Rectal smooth muscle tissue (tissue), 1 donor: ENCODE measurements at regions not wholly inside any gene's neighbourhood (a gene's known extent, or its start where the extent isn't known, plus 50 kb on each side); places are given as distances from the start of the nearest gene placed in this dataset.

Experiments
- H3K27ac ChIP-seq: one replicate; pipeline ENCODE4 v1.7.0; 2013; ENCODE audit warnings: low read depth, low read length, inconsistent platforms
- H3K27me3 ChIP-seq: one replicate; pipeline ENCODE4 v1.7.0; 2013; ENCODE audit warnings: low read length; ENCODE audit not compliant: control insufficient read depth, insufficient read depth
- H3K36me3 ChIP-seq: one replicate; pipeline ENCODE4 v1.7.0; 2013; ENCODE audit warnings: low read length; ENCODE audit not compliant: control insufficient read depth, insufficient read depth
- H3K4me1 ChIP-seq: one replicate; pipeline ENCODE4 v1.7.0; 2013; ENCODE audit warnings: low read length; ENCODE audit not compliant: control insufficient read depth, insufficient read depth
- H3K4me3 ChIP-seq: one replicate; pipeline ENCODE4 v1.7.0; 2013; ENCODE audit warnings: low read length
- H3K9ac ChIP-seq: one replicate; pipeline ENCODE4 v1.7.0; 2013; ENCODE audit warnings: low read length

DNA sequence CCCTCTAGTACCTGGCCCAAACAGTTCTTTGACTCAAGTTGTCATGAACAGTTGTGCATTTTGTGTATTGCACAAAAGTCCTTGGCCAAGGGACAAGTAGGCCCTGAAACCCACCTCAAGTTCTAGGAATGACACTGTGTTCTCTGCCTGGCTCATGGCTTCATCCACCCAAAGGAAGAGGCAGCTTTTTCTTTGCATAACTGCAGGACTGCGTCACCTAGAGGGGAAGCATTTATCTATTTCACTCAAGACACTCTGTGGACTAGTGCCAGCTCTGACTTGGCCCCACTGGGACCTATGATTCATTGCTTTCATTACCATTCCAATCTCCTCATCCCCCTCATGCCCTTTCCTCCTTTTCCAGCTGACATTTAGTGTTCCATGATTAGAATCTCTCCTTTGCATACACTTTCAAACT is 119.3 kb upstream of the SIX2 start:
- no peaks in the 10 kb centered on the region for H3K4me1 ChIP-seq
- no peaks in the 10 kb centered on the region for H3K36me3 ChIP-seq
- H3K9ac ChIP-seq, result no peak overlapping the region
- H3K27ac ChIP-seq, result no peak overlapping the region
- H3K27me3 ChIP-seq, result no peaks in the 10 kb centered on the region
- H3K4me3 ChIP-seq, result no peak overlapping the region

DNA sequence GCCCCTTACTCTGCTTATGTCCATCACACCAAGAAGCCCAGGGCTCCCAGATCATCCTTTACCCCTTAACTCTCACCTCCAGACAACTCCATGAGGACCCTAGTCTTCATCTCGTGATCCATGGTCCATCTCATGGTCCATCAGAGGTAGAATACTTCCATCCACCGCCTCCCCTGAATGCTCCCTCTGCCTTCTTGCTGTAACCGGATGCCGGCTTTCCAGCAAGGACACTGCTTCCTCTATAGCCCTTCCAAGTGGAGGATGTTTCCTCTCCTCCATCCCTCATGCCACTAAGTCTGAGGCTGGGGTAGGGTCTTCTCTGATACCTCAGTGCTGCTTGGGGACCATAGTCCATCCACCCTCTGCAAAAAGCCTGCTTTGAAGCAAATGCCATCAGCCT is 118.6 kb upstream of the SIX2 start:
- no peak overlapping the region for H3K4me3 ChIP-seq
- H3K36me3 ChIP-seq, result no peaks in the 10 kb centered on the region
- H3K27me3 ChIP-seq, result no peaks in the 10 kb centered on the region
- H3K4me1 ChIP-seq, result no peaks in the 10 kb centered on the region
- H3K9ac ChIP-seq, result no peak overlapping the region
- H3K27ac ChIP-seq, result no peak overlapping the region

GRCh38 chr2:45127321-45127720 is 118.1 kb upstream of the SIX2 start:
- Histone ChIP-seq H3K4me3 (no peak overlapping the region), H3K27ac (no peak overlapping the region), H3K36me3 (no peaks in the 10 kb centered on the region), H3K9ac (no peak overlapping the region), H3K27me3 (no peaks in the 10 kb centered on the region), H3K4me1 (no peaks in the 10 kb centered on the region)

GRCh38 chr2:45125232-45125631 is 116.0 kb upstream of the SIX2 start:
- no peak overlapping the region for H3K27ac ChIP-seq
- H3K9ac ChIP-seq, result no peak overlapping the region
- H3K4me1 ChIP-seq, result no peaks in the 10 kb centered on the region
- no peak overlapping the region for H3K4me3 ChIP-seq
- no peaks in the 10 kb centered on the region for H3K36me3 ChIP-seq
- H3K27me3 ChIP-seq, result no peaks in the 10 kb centered on the region

DNA sequence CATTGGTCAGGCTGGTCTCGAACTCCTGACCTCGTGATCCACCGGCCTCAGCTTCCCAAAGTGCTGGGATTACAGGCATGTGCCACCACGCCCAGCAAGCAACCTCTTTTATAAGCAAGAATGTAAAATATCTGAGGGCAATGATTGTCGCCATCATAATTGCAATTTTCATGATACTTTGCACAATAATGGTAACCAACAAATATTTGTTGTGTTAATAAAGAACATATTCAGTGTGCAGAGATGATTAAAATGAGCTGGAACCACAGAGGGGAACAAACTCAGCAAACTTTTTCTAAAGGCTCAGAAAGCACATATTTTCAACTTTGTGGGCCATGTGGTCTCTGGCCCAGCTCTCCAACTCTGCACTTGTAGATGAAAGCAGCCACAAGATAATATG is 115.2 kb upstream of the SIX2 start:
- Histone ChIP-seq H3K4me3 (no peak overlapping the region), H3K9ac (no peak overlapping the region), H3K4me1 (no peaks in the 10 kb centered on the region), H3K27me3 (no peaks in the 10 kb centered on the region), H3K27ac (no peak overlapping the region), H3K36me3 (no peaks in the 10 kb centered on the region)

GRCh38 chr2:45123521-45124191 is 114.4 kb upstream of the SIX2 start:
- H3K4me1 ChIP-seq, result no peaks in the 10 kb centered on the region
- H3K27ac ChIP-seq, result no peak overlapping the region
- H3K4me3 ChIP-seq, result no peak overlapping the region
- no peaks in the 10 kb centered on the region for H3K27me3 ChIP-seq
- H3K9ac ChIP-seq, result no peak overlapping the region
- H3K36me3 ChIP-seq, result no peaks in the 10 kb centered on the region

GRCh38 chr2:45123065-45123464 is 113.8 kb upstream of the SIX2 start:
- H3K4me1 ChIP-seq, result no peaks in the 10 kb centered on the region
- no peaks in the 10 kb centered on the region for H3K36me3 ChIP-seq
- H3K4me3 ChIP-seq, result no peak overlapping the region
- H3K27ac ChIP-seq, result no peak overlapping the region
- no peaks in the 10 kb centered on the region for H3K27me3 ChIP-seq
- H3K9ac ChIP-seq, result no peak overlapping the region

GRCh38 chr2:45121236-45121927 is 112.1 kb upstream of the SIX2 start:
- Histone ChIP-seq H3K4me1 (no peaks in the 10 kb centered on the region), H3K36me3 (no peaks in the 10 kb centered on the region), H3K27ac (no peak overlapping the region), H3K9ac (no peak overlapping the region), H3K27me3 (no peaks in the 10 kb centered on the region), H3K4me3 (no peak overlapping the region)

DNA sequence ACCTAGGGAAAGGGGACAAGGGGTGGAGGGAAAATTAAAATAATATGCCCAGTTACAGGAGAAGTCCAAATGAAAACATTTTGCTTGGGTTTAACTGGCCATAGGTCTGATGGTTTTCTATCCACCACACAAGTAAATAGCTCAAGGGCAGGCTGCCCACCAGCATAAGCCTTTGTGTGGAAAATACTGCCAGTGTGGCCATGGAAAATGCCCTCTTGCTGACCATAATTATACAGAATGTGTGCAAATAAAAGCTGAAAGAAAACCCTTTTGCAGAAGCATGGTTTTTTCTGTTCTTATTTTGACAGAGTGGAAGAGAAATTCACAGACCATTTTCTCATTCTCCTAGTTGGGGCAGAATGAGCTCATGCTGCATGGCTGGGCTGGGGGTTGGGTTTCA is 111.3 kb upstream of the SIX2 start:
- H3K9ac ChIP-seq, result no peak overlapping the region
- H3K36me3 ChIP-seq, result no peaks in the 10 kb centered on the region
- H3K27me3 ChIP-seq, result no peaks in the 10 kb centered on the region
- no peaks in the 10 kb centered on the region for H3K4me1 ChIP-seq
- H3K4me3 ChIP-seq, result no peak overlapping the region
- no peak overlapping the region for H3K27ac ChIP-seq

DNA sequence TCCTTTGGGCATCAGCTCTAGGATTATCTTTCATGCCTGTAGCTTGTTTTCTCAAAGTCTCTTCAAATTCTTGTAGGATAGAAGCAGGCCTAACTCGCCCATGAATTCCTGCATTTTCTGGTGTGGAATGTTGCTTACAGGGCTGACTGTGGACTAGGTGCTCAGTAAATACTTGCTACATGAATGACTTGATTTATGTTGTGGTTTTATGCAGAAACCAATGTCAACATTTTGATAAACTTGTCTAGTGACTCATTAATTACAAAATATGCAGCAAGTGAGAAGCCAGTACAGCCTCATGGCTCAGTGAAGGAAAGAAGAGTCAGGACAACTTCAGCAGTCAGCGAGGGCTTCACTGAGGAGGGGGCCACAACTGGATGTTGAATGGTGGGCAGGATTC is 110.6 kb upstream of the SIX2 start:
- Histone ChIP-seq H3K27me3 (no peaks in the 10 kb centered on the region), H3K4me1 (no peaks in the 10 kb centered on the region), H3K36me3 (no peaks in the 10 kb centered on the region)

GRCh38 chr2:45119038-45119437 is 109.8 kb upstream of the SIX2 start:
- Histone ChIP-seq H3K4me1 (no peaks in the 10 kb centered on the region), H3K27ac (no peak overlapping the region), H3K4me3 (no peak overlapping the region), H3K9ac (no peak overlapping the region), H3K36me3 (no peaks in the 10 kb centered on the region), H3K27me3 (no peaks in the 10 kb centered on the region)

More for the DNA sequence above, 110.6 kb upstream of the SIX2 start:
- H3K27ac ChIP-seq, result no peak overlapping the region
- no peak overlapping the region for H3K4me3 ChIP-seq
- no peak overlapping the region for H3K9ac ChIP-seq

DNA sequence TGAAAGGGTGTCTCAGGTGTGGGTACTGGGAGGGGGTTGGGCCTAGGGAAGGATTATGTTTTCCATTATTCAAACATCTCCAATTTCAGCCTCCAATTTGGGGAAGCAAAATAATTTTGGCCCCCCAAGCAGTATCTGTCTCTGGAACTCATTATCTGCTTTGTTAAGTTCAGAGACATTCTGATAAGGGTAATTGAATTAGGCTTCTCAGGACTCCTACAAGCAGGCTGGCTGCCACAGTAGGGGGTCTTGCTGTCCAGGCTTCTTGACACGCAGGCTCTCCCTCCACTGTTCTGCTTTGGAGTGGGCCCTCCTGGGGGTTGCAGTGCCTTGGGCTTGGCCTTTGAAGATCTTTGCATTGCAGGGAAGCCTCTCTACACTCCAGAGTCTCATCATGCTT is 108.1 kb upstream of the SIX2 start:
- no peaks in the 10 kb centered on the region for H3K36me3 ChIP-seq
- no peak overlapping the region for H3K4me3 ChIP-seq
- no peak overlapping the region for H3K9ac ChIP-seq
- H3K27me3 ChIP-seq, result no peaks in the 10 kb centered on the region
- no peak overlapping the region for H3K27ac ChIP-seq
- H3K4me1 ChIP-seq, result no peaks in the 10 kb centered on the region

DNA sequence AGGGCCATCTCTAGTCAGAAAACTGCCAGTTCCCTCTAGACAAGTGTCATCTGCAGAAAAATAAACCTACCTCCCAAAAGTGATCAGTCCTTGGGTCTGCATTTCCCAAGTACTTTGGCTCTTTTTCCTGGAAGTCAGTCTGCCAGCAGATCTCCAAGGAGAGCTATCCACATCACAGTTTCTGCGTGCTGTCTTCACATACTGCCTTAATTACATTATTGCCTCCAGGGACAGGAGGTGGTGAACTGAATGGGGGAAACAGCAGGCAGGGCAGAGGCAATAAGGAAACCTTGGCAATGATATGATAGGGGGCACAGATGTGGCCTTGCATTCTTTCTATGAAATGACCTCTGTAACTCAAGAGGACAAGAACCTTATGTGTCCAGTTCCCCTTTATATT is 105.9 kb upstream of the SIX2 start:
- Histone ChIP-seq H3K36me3 (no peaks in the 10 kb centered on the region), H3K27ac (no peak overlapping the region), H3K4me3 (no peak overlapping the region), H3K27me3 (no peaks in the 10 kb centered on the region), H3K4me1 (no peaks in the 10 kb centered on the region), H3K9ac (no peak overlapping the region)
